Amniotic stem cell (primary cell): ENCODE measurements at regions not wholly inside any gene's neighbourhood (a gene's known extent, or its start where the extent isn't known, plus 50 kb on each side); places are given as distances from the start of the nearest gene placed in this dataset.
A peak's percentile ranks its signal among the peaks of the same experiment; 100 is the strongest.

Experiments
- DNase-seq: peaks from one replicate; lab custom pipeline; 2025; lab: John Stamatoyannopoulos, UW

GRCh38 chr6:23368557-23368956 lies 757.5 kb upstream of the NRSN1 start:
- no peak for DNase-seq

GRCh38 chr6:23370051-23370450 lies 756.0 kb upstream of the NRSN1 start:
- DNase-seq, result no peak

- no peak for DNase-seq
These were observed 754.7 kb upstream of the NRSN1 start for GRCh38 chr6:23371132-23371915.

- DNase-seq, result no peak
These were observed 748.2 kb upstream of the NRSN1 start for GRCh38 chr6:23377830-23378229.

GRCh38 chr6:23380465-23380864 lies 745.5 kb upstream of the NRSN1 start:
- no peak for DNase-seq

- DNase-seq, result no peak
These were observed 737.8 kb upstream of the NRSN1 start for GRCh38 chr6:23388086-23388783.

GRCh38 chr6:23389386-23389785 lies 736.6 kb upstream of the NRSN1 start:
- DNase-seq, result no peak

GRCh38 chr6:23390221-23390620 lies 735.8 kb upstream of the NRSN1 start:
- DNase-seq, result no peak

GRCh38 chr6:23394681-23395080 lies 731.3 kb upstream of the NRSN1 start:
- DNase-seq, result no peak

- no peak for DNase-seq
These were observed 730.6 kb upstream of the NRSN1 start for GRCh38 chr6:23395381-23395780.

GRCh38 chr6:23396949-23397348 lies 729.1 kb upstream of the NRSN1 start:
- no peak for DNase-seq

- DNase-seq, result no peak
These were observed 722.6 kb upstream of the NRSN1 start for GRCh38 chr6:23403460-23403859.

- DNase-seq, result no peak
These were observed 716.5 kb upstream of the NRSN1 start for GRCh38 chr6:23409531-23409930.

- no peak for DNase-seq
These were observed 715.6 kb upstream of the NRSN1 start for GRCh38 chr6:23410439-23410838.

- DNase-seq, result no peak
These were observed 713.2 kb upstream of the NRSN1 start for GRCh38 chr6:23412770-23413169.

- DNase-seq, result no peak
These were observed 712.5 kb upstream of the NRSN1 start for GRCh38 chr6:23413327-23414050.

GRCh38 chr6:23414051-23414445 lies 712.0 kb upstream of the NRSN1 start:
- peak; percentile 42 for DNase-seq

- no peak for DNase-seq
These were observed 711.1 kb upstream of the NRSN1 start for GRCh38 chr6:23414922-23415321.

- DNase-seq, result no peak
These were observed 710.1 kb upstream of the NRSN1 start for GRCh38 chr6:23415819-23416427.

- no peak for DNase-seq
These were observed 708.9 kb upstream of the NRSN1 start for GRCh38 chr6:23417133-23417532.

- DNase-seq, result no peak
These were observed 707.9 kb upstream of the NRSN1 start for GRCh38 chr6:23418095-23418494.

- no peak for DNase-seq
These were observed 707.0 kb upstream of the NRSN1 start for GRCh38 chr6:23419046-23419445.
